ENCODE measurements at regions not wholly inside any gene's neighbourhood (a gene's known extent, or its start where the extent isn't known, plus 50 kb on each side); places are given as distances from the start of the nearest gene placed in this dataset.

- DNase-seq (ENCODE audit: low spot score): no peak
Observed at GRCh38 chr6:12221856-12222255, 68.3 kb upstream of the EDN1 start.

- DNase-seq (ENCODE audit: low spot score): no peak
Observed at GRCh38 chr6:12222405-12223366, 67.5 kb upstream of the EDN1 start.

GRCh38 chr6:12223383-12223782, 66.8 kb upstream of the EDN1 start:
- DNase-seq (ENCODE audit: low spot score): no peak

GRCh38 chr6:12224251-12224650, 65.9 kb upstream of the EDN1 start:
- DNase-seq (ENCODE audit: low spot score): no peak

- DNase-seq (ENCODE audit: low spot score): no peak
Observed at GRCh38 chr6:12228447-12229146, 61.6 kb upstream of the EDN1 start.

- DNase-seq (ENCODE audit: low spot score): no peak
Observed at GRCh38 chr6:12229332-12229731, 60.8 kb upstream of the EDN1 start.

GRCh38 chr6:12230523-12230922, 59.6 kb upstream of the EDN1 start:
- DNase-seq (ENCODE audit: low spot score): no peak

GRCh38 chr6:12232339-12232738, 57.8 kb upstream of the EDN1 start:
- no peak for DNase-seq (ENCODE audit: low spot score)

- DNase-seq (ENCODE audit: low spot score): no peak
Observed at GRCh38 chr6:12232821-12233220, 57.3 kb upstream of the EDN1 start.

- peak; percentile 81 for DNase-seq (ENCODE audit: low spot score)
Observed at GRCh38 chr6:12233693-12234571, 56.2 kb upstream of the EDN1 start.

- DNase-seq (ENCODE audit: low spot score): no peak
Observed at GRCh38 chr6:12235341-12235740, 54.8 kb upstream of the EDN1 start.

- DNase-seq (ENCODE audit: low spot score): no peak
Observed at GRCh38 chr6:12238219-12238618, 51.9 kb upstream of the EDN1 start.

Data from NAMALWA (cell line).